Colonic mucosa (tissue), 4 donors: ENCODE measurements at regions not wholly inside any gene's neighbourhood (a gene's known extent, or its start where the extent isn't known, plus 50 kb on each side); places are given as distances from the start of the nearest gene placed in this dataset.

ENCODE experiments used
- DNase-seq: peaks from one replicate; pipeline ENCODE4 v3.0.0-alpha.2; 2020
- H3K27ac ChIP-seq: fragments of 200-600 bp; one replicate; pipeline ENCODE4 v1.8.0; 2021
- H3K27me3 ChIP-seq: fragments of 200-600 bp; one replicate; pipeline ENCODE4 v1.8.0; 2021
- H3K36me3 ChIP-seq: fragments of 200-600 bp; one replicate; pipeline ENCODE4 v1.8.0; 2021
- H3K4me1 ChIP-seq: fragments of 200-600 bp; one replicate; pipeline ENCODE4 v1.8.0; 2021; ENCODE audit warnings: mild to moderate bottlenecking
- H3K4me3 ChIP-seq: fragments of 200-600 bp; one replicate; pipeline ENCODE4 v1.8.0; 2021
- H3K9ac ChIP-seq, 2 donors: one replicate each; pipeline ENCODE4 v1.7.0; 2013; ENCODE audit warnings: control low read depth in 2 of 2, low read depth in 2 of 2, low read length in 2 of 2
- H3K9me3 ChIP-seq: fragments of 200-600 bp; one replicate; pipeline ENCODE4 v1.8.0; 2021
- CTCF ChIP-seq: fragments of 200-600 bp; IDR thresholded peaks from one replicate; pipeline ENCODE4 v1.8.0; 2022; ENCODE audit warnings: antibody characterized with exemption, mild to moderate bottlenecking
- intact Hi-C: fragments of 100-400 bp; cut with DNase I; formaldehyde crosslinking; loops from one replicate; pipeline ENCODE4 v1.14.1; 2022
- donor health status: healthy.
- donor health status: DM: no; HTN: no; CAD: no.
- donor health status: DM: no; HTN: no; CAD: no.

- Histone ChIP-seq H3K4me1 (no peaks in the 10 kb centered on the region), H3K27ac (no peak overlapping the region), H3K27me3 (no peaks in the 10 kb centered on the region), H3K9ac (no peak overlapping the region), H3K4me3 (no peak overlapping the region), H3K9me3 (no peaks in the 10 kb centered on the region), H3K36me3 (no peaks in the 10 kb centered on the region)
- DNase-seq = no peak
- intact Hi-C loops = no loop called here
- TF ChIP-seq CTCF = no peak
These were observed 359.5 kb upstream of the RGPD4 start for GRCh38 chr2:107466984-107467773.

- Histone ChIP-seq H3K4me1 (no peaks in the 10 kb centered on the region), H3K9ac (no peak overlapping the region), H3K27me3 (no peaks in the 10 kb centered on the region), H3K9me3 (no peaks in the 10 kb centered on the region), H3K4me3 (no peak overlapping the region), H3K27ac (no peak overlapping the region), H3K36me3 (no peaks in the 10 kb centered on the region)
- intact Hi-C loops = no loop called here
- no peak for TF ChIP-seq CTCF
- DNase-seq = no peak
These were observed 357.2 kb upstream of the RGPD4 start for GRCh38 chr2:107469437-107469995.

- intact Hi-C loops = no loop called here
- no peak overlapping the region for H3K27ac ChIP-seq
- DNase-seq = no peak
- no peak overlapping the region for H3K9ac ChIP-seq
- no peaks in the 10 kb centered on the region for H3K4me1 ChIP-seq
- H3K27me3 ChIP-seq = no peaks in the 10 kb centered on the region
- no peak overlapping the region for H3K4me3 ChIP-seq
- no peaks in the 10 kb centered on the region for H3K36me3 ChIP-seq
- no peak for TF ChIP-seq CTCF
- no peaks in the 10 kb centered on the region for H3K9me3 ChIP-seq
These were observed 353.5 kb upstream of the RGPD4 start for GRCh38 chr2:107473150-107473549.

GRCh38 chr2:107475859-107476258, 350.8 kb upstream of the RGPD4 start:
- no peak overlapping the region for H3K9ac ChIP-seq
- no peaks in the 10 kb centered on the region for H3K36me3 ChIP-seq
- intact Hi-C loops = no loop called here
- no peaks in the 10 kb centered on the region for H3K9me3 ChIP-seq
- no peak overlapping the region for H3K4me3 ChIP-seq
- H3K4me1 ChIP-seq = no peaks in the 10 kb centered on the region
- no peak for TF ChIP-seq CTCF
- no peak overlapping the region for H3K27ac ChIP-seq
- H3K27me3 ChIP-seq = no peaks in the 10 kb centered on the region
- DNase-seq = no peak

- no peak for DNase-seq
- no peak for TF ChIP-seq CTCF
- H3K27me3 ChIP-seq = no peaks in the 10 kb centered on the region
- intact Hi-C loops = no loop called here
- H3K9ac ChIP-seq = no peak overlapping the region
- no peak overlapping the region for H3K27ac ChIP-seq
- H3K9me3 ChIP-seq = no peaks in the 10 kb centered on the region
- no peak overlapping the region for H3K4me3 ChIP-seq
- no peaks in the 10 kb centered on the region for H3K4me1 ChIP-seq
- no peaks in the 10 kb centered on the region for H3K36me3 ChIP-seq
These were observed 324.2 kb upstream of the RGPD4 start for GRCh38 chr2:107502539-107502938.
